ENCODE measurements at regions not wholly inside any gene's neighbourhood (a gene's known extent, or its start where the extent isn't known, plus 50 kb on each side); places are given as distances from the start of the nearest gene placed in this dataset.

- no peaks in the 10 kb centered on the region for H3K4me1 ChIP-seq (ENCODE audit: control insufficient read depth in 1 of 2, insufficient read depth in 2 of 2, low read length in 2 of 2)
- H3K9me3 ChIP-seq (ENCODE audit: control insufficient read depth in 1 of 2, insufficient read depth in 1 of 2, low read depth in 1 of 2, low read length in 2 of 2), result no peaks in the 10 kb centered on the region
- no peak overlapping the region for H3K27ac ChIP-seq (ENCODE audit: low read depth, low read length)
- intact Hi-C loops (cut with micrococcal nuclease), result no loop called here
- DNase-seq (ENCODE audit: low read depth, low spot score) (no peak), ATAC-seq (no peak)
- 0 out of 2 replicates have a peak, but pooled peaks cover 6% of the 10 kb centered on the region for H3K27me3 ChIP-seq (ENCODE audit: insufficient read depth, low read length)
- no peak overlapping the region for H3K4me3 ChIP-seq (replicated peaks in 1 of 2; ENCODE audit: low read depth in 1 of 2, low read length in 2 of 2)
- H4K20me1 ChIP-seq (ENCODE audit: insufficient read depth), result no peaks in the 10 kb centered on the region
- ChIA-PET POLR2A (no interaction called here), CTCF (no interaction called here), RAD21 (ENCODE audit: low non-redundant PET in 1 of 2, low total read pairs in 2 of 2, uncharacterized antibody in 2 of 2, unreplicated experiment in 2 of 2) (no interaction called here)
- H3K9me2 ChIP-seq (ENCODE audit: insufficient read depth), result no peaks in the 10 kb centered on the region
- H3K9ac ChIP-seq (ENCODE audit: low read length), result no peak overlapping the region
- TF ChIP-seq POLR2AphosphoS5 (IDR thresholded peaks at IDR 0.05; ENCODE audit: low read depth, low read length) (no peak), ATF3 (IDR thresholded peaks at IDR 0.05) (no peak), REST (IDR thresholded peaks at IDR 0.05; ENCODE audit: low read depth) (no peak), EGR1 (IDR thresholded peaks at IDR 0.05; ENCODE audit: low read depth) (no peak), EZH2 (IDR thresholded peaks at IDR 0.05) (no peak), YY1 (IDR thresholded peaks at IDR 0.05; ENCODE audit: extremely low read depth, insufficient replicate concordance, low read depth, low read length) (no peak), SRF (IDR thresholded peaks at IDR 0.05; ENCODE audit: low read depth) (no peak)
- H2AFZ ChIP-seq (ENCODE audit: low read depth, low read length, poor library complexity, severe bottlenecking), result no peak overlapping the region
- no peaks in the 10 kb centered on the region for H3K36me3 ChIP-seq (ENCODE audit: control insufficient read depth in 1 of 2, insufficient read depth in 2 of 2, low read length in 2 of 2)
- BruUV-seq (replicated peaks), result no TSS peak
- H3K79me2 ChIP-seq (ENCODE audit: insufficient read depth, low read length), result no peaks in the 10 kb centered on the region
- no peak overlapping the region for H3K4me2 ChIP-seq (ENCODE audit: low read length)
These were observed 89.6 kb upstream of the DMRTA1 start for GRCh38 chr9:22356985-22357384.
